ENCODE measurements at regions not wholly inside any gene's neighbourhood (a gene's known extent, or its start where the extent isn't known, plus 50 kb on each side); places are given as distances from the start of the nearest gene placed in this dataset.

- Histone ChIP-seq H3K4me1 (ENCODE audit: low read depth, poor library complexity, severe bottlenecking) (no peaks in the 10 kb centered on the region), H3K27me3 (ENCODE audit: insufficient read depth, low read depth) (no peaks in the 10 kb centered on the region), H3K9ac (no peak overlapping the region), H3K4me3 (IDR thresholded peaks at IDR 0.05; ENCODE audit: insufficient read depth, low read depth, low read length) (no peak overlapping the region), H3K36me3 (ENCODE audit: insufficient read depth) (no peaks in the 10 kb centered on the region), H3K79me2 (ENCODE audit: insufficient read depth, low read depth) (no peaks in the 10 kb centered on the region), H2AFZ (ENCODE audit: low read depth) (no peak overlapping the region), H4K20me1 (ENCODE audit: insufficient read depth) (no peaks in the 10 kb centered on the region), H3K27ac (no peak overlapping the region), H3K4me2 (no peak overlapping the region)
- no peak for TF ChIP-seq CTCF (conservative IDR thresholded peaks at IDR 0.05; ENCODE audit: low read depth, low read length)
Measured at GRCh38 chr3:89613241-89613640, 505.8 kb downstream of the EPHA3 start.

GRCh38 chr3:89617706-89618105 lies 510.3 kb downstream of the EPHA3 start:
- H3K27me3 ChIP-seq (ENCODE audit: insufficient read depth, low read depth), result no peaks in the 10 kb centered on the region
- no peaks in the 10 kb centered on the region for H4K20me1 ChIP-seq (ENCODE audit: insufficient read depth)
- no peaks in the 10 kb centered on the region for H3K4me1 ChIP-seq (ENCODE audit: low read depth, poor library complexity, severe bottlenecking)
- TF ChIP-seq CTCF (conservative IDR thresholded peaks at IDR 0.05; ENCODE audit: low read depth, low read length), result no peak
- H3K36me3 ChIP-seq (ENCODE audit: insufficient read depth), result no peaks in the 10 kb centered on the region
- H3K9ac ChIP-seq, result no peak overlapping the region
- no peak overlapping the region for H3K4me2 ChIP-seq
- no peak overlapping the region for H3K4me3 ChIP-seq (IDR thresholded peaks at IDR 0.05; ENCODE audit: insufficient read depth, low read depth, low read length)
- H3K79me2 ChIP-seq (ENCODE audit: insufficient read depth, low read depth), result no peaks in the 10 kb centered on the region
- no peak overlapping the region for H3K27ac ChIP-seq
- no peak overlapping the region for H2AFZ ChIP-seq (ENCODE audit: low read depth)

DNA sequence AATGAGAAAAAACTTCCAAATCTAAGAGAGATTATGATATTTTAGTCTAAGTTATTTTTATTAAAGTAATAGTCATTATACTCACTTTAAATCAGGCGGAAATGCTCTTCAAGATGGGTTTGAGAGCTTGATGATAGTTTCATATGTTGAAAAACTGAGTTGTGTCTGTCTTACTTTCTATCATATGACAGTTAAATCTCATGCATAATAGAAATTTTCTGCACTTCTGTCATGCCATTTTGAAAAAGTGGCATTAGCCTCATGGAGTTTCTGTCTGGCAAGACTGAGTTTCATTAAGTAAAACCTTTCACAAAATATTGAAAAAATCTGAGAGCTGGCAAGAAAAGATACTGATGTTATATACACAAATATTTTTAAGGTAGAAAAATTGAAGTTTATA lies 511.8 kb downstream of the EPHA3 start:
- Histone ChIP-seq H3K79me2 (ENCODE audit: insufficient read depth, low read depth) (no peaks in the 10 kb centered on the region), H3K9ac (no peak overlapping the region), H3K4me3 (IDR thresholded peaks at IDR 0.05; ENCODE audit: insufficient read depth, low read depth, low read length) (no peak overlapping the region), H4K20me1 (ENCODE audit: insufficient read depth) (no peaks in the 10 kb centered on the region), H3K4me2 (no peak overlapping the region), H3K4me1 (ENCODE audit: low read depth, poor library complexity, severe bottlenecking) (no peaks in the 10 kb centered on the region), H3K36me3 (ENCODE audit: insufficient read depth) (no peaks in the 10 kb centered on the region), H3K27me3 (ENCODE audit: insufficient read depth, low read depth) (no peaks in the 10 kb centered on the region), H2AFZ (ENCODE audit: low read depth) (no peak overlapping the region), H3K27ac (no peak overlapping the region)
- TF ChIP-seq CTCF (conservative IDR thresholded peaks at IDR 0.05; ENCODE audit: low read depth, low read length), result no peak

GRCh38 chr3:89622063-89622700 lies 514.8 kb downstream of the EPHA3 start:
- no peaks in the 10 kb centered on the region for H3K27me3 ChIP-seq (ENCODE audit: insufficient read depth, low read depth)
- H3K4me3 ChIP-seq (IDR thresholded peaks at IDR 0.05; ENCODE audit: insufficient read depth, low read depth, low read length), result no peak overlapping the region
- H3K79me2 ChIP-seq (ENCODE audit: insufficient read depth, low read depth), result no peaks in the 10 kb centered on the region
- H3K4me1 ChIP-seq (ENCODE audit: low read depth, poor library complexity, severe bottlenecking), result no peaks in the 10 kb centered on the region
- no peak overlapping the region for H3K4me2 ChIP-seq
- H3K9ac ChIP-seq, result no peak overlapping the region
- no peaks in the 10 kb centered on the region for H4K20me1 ChIP-seq (ENCODE audit: insufficient read depth)
- no peaks in the 10 kb centered on the region for H3K36me3 ChIP-seq (ENCODE audit: insufficient read depth)
- no peak overlapping the region for H3K27ac ChIP-seq
- H2AFZ ChIP-seq (ENCODE audit: low read depth), result no peak overlapping the region
- no peak for TF ChIP-seq CTCF (conservative IDR thresholded peaks at IDR 0.05; ENCODE audit: low read depth, low read length)

Measured in KMS-11 (cell line).